HG03521 (cell line): ENCODE measurements at regions not wholly inside any gene's neighbourhood (a gene's known extent, or its start where the extent isn't known, plus 50 kb on each side); places are given as distances from the start of the nearest gene placed in this dataset.
"Not testable (repeated sequence)": the region's sequence is repeated elsewhere in the genome, so short reads cannot be mapped to it uniquely, and the experiment has no call there.

Experiments
- ATAC-seq: cut with Tn5 transposase; IDR thresholded peaks from one replicate; pipeline ENCODE4 v1.9.1; 2021; ENCODE audit warnings: mild to moderate bottlenecking, moderate library complexity; ENCODE audit not compliant: unreplicated experiment

GRCh38 chr2:220783671-220784070 is 788.4 kb downstream of the EPHA4 start:
- no peak for ATAC-seq

GRCh38 chr2:220785178-220785577 is 786.9 kb downstream of the EPHA4 start:
- ATAC-seq: no peak

GRCh38 chr2:220786216-220786615 is 785.9 kb downstream of the EPHA4 start:
- ATAC-seq: no peak

GRCh38 chr2:220787251-220787650 is 784.9 kb downstream of the EPHA4 start:
- ATAC-seq: no peak

GRCh38 chr2:220789961-220790360 is 782.1 kb downstream of the EPHA4 start:
- no peak for ATAC-seq

GRCh38 chr2:220795705-220796104 is 776.4 kb downstream of the EPHA4 start:
- no peak for ATAC-seq

GRCh38 chr2:220811115-220811514 is 761.0 kb downstream of the EPHA4 start:
- no peak for ATAC-seq

- no peak for ATAC-seq
These were observed 760.0 kb downstream of the EPHA4 start for GRCh38 chr2:220811952-220812570.

GRCh38 chr2:220814441-220814840 is 757.7 kb downstream of the EPHA4 start:
- ATAC-seq: no peak

GRCh38 chr2:220815698-220816097 is 756.4 kb downstream of the EPHA4 start:
- no peak for ATAC-seq

GRCh38 chr2:220821683-220822082 is 750.4 kb downstream of the EPHA4 start:
- no peak for ATAC-seq

- not testable (repeated sequence) for ATAC-seq
These were observed 748.5 kb downstream of the EPHA4 start for GRCh38 chr2:220823590-220823989.

GRCh38 chr2:220833446-220833845 is 738.7 kb downstream of the EPHA4 start:
- ATAC-seq: no peak

- no peak for ATAC-seq
These were observed 736.5 kb downstream of the EPHA4 start for GRCh38 chr2:220835583-220835982.

GRCh38 chr2:220837226-220837625 is 734.9 kb downstream of the EPHA4 start:
- ATAC-seq: no peak

GRCh38 chr2:220842901-220843665 is 729.0 kb downstream of the EPHA4 start:
- no peak for ATAC-seq

- no peak for ATAC-seq
These were observed 726.3 kb downstream of the EPHA4 start for GRCh38 chr2:220845766-220846273.

- ATAC-seq: no peak
These were observed 725.1 kb downstream of the EPHA4 start for GRCh38 chr2:220847006-220847405.

- ATAC-seq: no peak
These were observed 724.5 kb downstream of the EPHA4 start for GRCh38 chr2:220847589-220847988.

- no peak for ATAC-seq
These were observed 722.7 kb downstream of the EPHA4 start for GRCh38 chr2:220849433-220849832.

- ATAC-seq: no peak
These were observed 722.0 kb downstream of the EPHA4 start for GRCh38 chr2:220850116-220850515.

GRCh38 chr2:220855296-220855695 is 716.8 kb downstream of the EPHA4 start:
- ATAC-seq: no peak
